SJSA1 (cell line): ENCODE measurements at regions not wholly inside any gene's neighbourhood (a gene's known extent, or its start where the extent isn't known, plus 50 kb on each side); places are given as distances from the start of the nearest gene placed in this dataset.
"Not testable (repeated sequence)": the region's sequence is repeated elsewhere in the genome, so short reads cannot be mapped to it uniquely, and the experiment has no call there.

ENCODE experiments used
- DNase-seq, 2 experiments: peaks; one replicate each; pipeline ENCODE4 v3.0.0-alpha.2; 2015 to 2020; ENCODE audit warnings: low spot score in 2 of 2, low read depth in 1 of 2
- H3K27ac ChIP-seq: fragments of 250-450 bp; sonication (Bioruptor Pico); 2 replicates; pipeline ENCODE4 v1.5.1; 2020; ENCODE audit warnings: mild to moderate bottlenecking, moderate library complexity
- H3K27me3 ChIP-seq: fragments of 250-450 bp; sonication (Bioruptor Pico); replicated peaks from 2 replicates; pipeline ENCODE4 v1.5.1; 2020; ENCODE audit warnings: mild to moderate bottlenecking, moderate library complexity
- H3K36me3 ChIP-seq: fragments of 250-450 bp; sonication (Bioruptor Pico); 2 replicates; pipeline ENCODE4 v1.5.1; 2020; ENCODE audit warnings: mild to moderate bottlenecking
- H3K4me1 ChIP-seq: fragments of 250-450 bp; sonication (Bioruptor Pico); replicated peaks from 2 replicates; pipeline ENCODE4 v1.6.1; 2021; ENCODE audit warnings: mild to moderate bottlenecking
- H3K4me3 ChIP-seq: fragments of 250-450 bp; sonication (Bioruptor Pico); 2 replicates; pipeline ENCODE4 v1.5.1; 2020; ENCODE audit warnings: mild to moderate bottlenecking
- H3K9me3 ChIP-seq: fragments of 250-450 bp; sonication (Bioruptor Pico); replicated peaks from 2 replicates; pipeline ENCODE4 v1.5.1; 2020; ENCODE audit warnings: mild to moderate bottlenecking

GRCh38 chr7:153954477-153954876 lies 97.7 kb upstream of the DPP6 start:
- no peak for DNase-seq
- H3K4me1 ChIP-seq = no peaks in the 10 kb centered on the region
- no peaks in the 10 kb centered on the region for H3K36me3 ChIP-seq
- no peak overlapping the region for H3K4me3 ChIP-seq
- no peak overlapping the region for H3K27ac ChIP-seq
- no peaks in the 10 kb centered on the region for H3K27me3 ChIP-seq
- peaks cover 11% of the 10 kb centered on the region; the same call in 1 of the 2 replicates for H3K9me3 ChIP-seq

- not testable (repeated sequence) for H3K9me3 ChIP-seq, H3K36me3 ChIP-seq, H3K4me1 ChIP-seq, DNase-seq, H3K4me3 ChIP-seq, H3K27me3 ChIP-seq, H3K27ac ChIP-seq
Observed at GRCh38 chr7:153957677-153958076, 94.5 kb upstream of the DPP6 start.

GRCh38 chr7:153958381-153958780 lies 93.8 kb upstream of the DPP6 start:
- H3K27me3 ChIP-seq, DNase-seq, H3K27ac ChIP-seq, H3K4me1 ChIP-seq, H3K9me3 ChIP-seq, H3K4me3 ChIP-seq, H3K36me3 ChIP-seq: not testable (repeated sequence)

GRCh38 chr7:153958789-153959188 lies 93.4 kb upstream of the DPP6 start:
- H3K27me3 ChIP-seq, H3K36me3 ChIP-seq, DNase-seq, H3K27ac ChIP-seq, H3K4me1 ChIP-seq, H3K4me3 ChIP-seq, H3K9me3 ChIP-seq: not testable (repeated sequence)

- H3K4me1 ChIP-seq, H3K4me3 ChIP-seq, H3K9me3 ChIP-seq: not testable (repeated sequence)
Observed at GRCh38 chr7:153964481-153965112, 87.6 kb upstream of the DPP6 start.

GRCh38 chr7:153969016-153969415 lies 83.2 kb upstream of the DPP6 start:
- H3K4me3 ChIP-seq, DNase-seq, H3K9me3 ChIP-seq, H3K4me1 ChIP-seq, H3K36me3 ChIP-seq, H3K27me3 ChIP-seq, H3K27ac ChIP-seq: not testable (repeated sequence)

More at GRCh38 chr7:153964481-153965112, 87.6 kb upstream of the DPP6 start:
- not testable (repeated sequence) for H3K27me3 ChIP-seq, DNase-seq, H3K27ac ChIP-seq, H3K36me3 ChIP-seq

GRCh38 chr7:153974603-153975002 lies 77.6 kb upstream of the DPP6 start:
- H3K27ac ChIP-seq, DNase-seq, H3K27me3 ChIP-seq, H3K36me3 ChIP-seq, H3K9me3 ChIP-seq, H3K4me1 ChIP-seq, H3K4me3 ChIP-seq: not testable (repeated sequence)

- H3K27me3 ChIP-seq, H3K9me3 ChIP-seq, H3K27ac ChIP-seq, H3K4me3 ChIP-seq, DNase-seq, H3K36me3 ChIP-seq, H3K4me1 ChIP-seq: not testable (repeated sequence)
Observed at GRCh38 chr7:153976745-153977144, 75.5 kb upstream of the DPP6 start.

GRCh38 chr7:153983186-153983585 lies 69.0 kb upstream of the DPP6 start:
- H3K36me3 ChIP-seq, H3K4me3 ChIP-seq, H3K4me1 ChIP-seq, H3K9me3 ChIP-seq, H3K27me3 ChIP-seq, H3K27ac ChIP-seq, DNase-seq: not testable (repeated sequence)

- not testable (repeated sequence) for H3K27me3 ChIP-seq, H3K4me3 ChIP-seq, DNase-seq, H3K9me3 ChIP-seq, H3K27ac ChIP-seq, H3K36me3 ChIP-seq, H3K4me1 ChIP-seq
Observed at GRCh38 chr7:153989066-153989627, 63.1 kb upstream of the DPP6 start.

- not testable (repeated sequence) for H3K36me3 ChIP-seq, H3K27ac ChIP-seq, H3K9me3 ChIP-seq, H3K27me3 ChIP-seq, H3K4me3 ChIP-seq, DNase-seq, H3K4me1 ChIP-seq
Observed at GRCh38 chr7:153989742-153990425, 62.3 kb upstream of the DPP6 start.

- not testable (repeated sequence) for H3K27ac ChIP-seq, H3K4me3 ChIP-seq, H3K27me3 ChIP-seq, H3K9me3 ChIP-seq, H3K36me3 ChIP-seq, DNase-seq, H3K4me1 ChIP-seq
Observed at GRCh38 chr7:153991471-153991870, 60.7 kb upstream of the DPP6 start.

GRCh38 chr7:153993402-153993801 lies 58.8 kb upstream of the DPP6 start:
- H3K9me3 ChIP-seq, H3K4me1 ChIP-seq, H3K27me3 ChIP-seq, DNase-seq, H3K36me3 ChIP-seq, H3K27ac ChIP-seq, H3K4me3 ChIP-seq: not testable (repeated sequence)

GRCh38 chr7:153998896-153999295 lies 53.3 kb upstream of the DPP6 start:
- not testable (repeated sequence) for H3K4me1 ChIP-seq, H3K4me3 ChIP-seq, H3K36me3 ChIP-seq, H3K27me3 ChIP-seq, H3K27ac ChIP-seq, H3K9me3 ChIP-seq, DNase-seq
